Brain pericyte (primary cell): ENCODE measurements at regions not wholly inside any gene's neighbourhood (a gene's known extent, or its start where the extent isn't known, plus 50 kb on each side); places are given as distances from the start of the nearest gene placed in this dataset.
"Not testable (repeated sequence)": the region's sequence is repeated elsewhere in the genome, so short reads cannot be mapped to it uniquely, and the experiment has no call there.

Experiments
- DNase-seq: peaks from one replicate; pipeline ENCODE4 v3.0.0-alpha.2; 2012; ENCODE audit warnings: low read depth, low spot score

GRCh38 chr20:30660982-30661381, 596.5 kb upstream of the DEFB115 start:
- not testable (repeated sequence) for DNase-seq

GRCh38 chr20:30668418-30668817, 589.0 kb upstream of the DEFB115 start:
- not testable (repeated sequence) for DNase-seq

- DNase-seq = not testable (repeated sequence)
Measured at GRCh38 chr20:30669330-30670029, 588.0 kb upstream of the DEFB115 start.

- not testable (repeated sequence) for DNase-seq
Measured at GRCh38 chr20:30671120-30671519, 586.3 kb upstream of the DEFB115 start.

- not testable (repeated sequence) for DNase-seq
Measured at GRCh38 chr20:30675988-30676564, 581.4 kb upstream of the DEFB115 start.

- not testable (repeated sequence) for DNase-seq
Measured at GRCh38 chr20:30682236-30682635, 575.2 kb upstream of the DEFB115 start.

GRCh38 chr20:30712861-30713260, 544.6 kb upstream of the DEFB115 start:
- not testable (repeated sequence) for DNase-seq

GRCh38 chr20:30719415-30720199, 537.9 kb upstream of the DEFB115 start:
- not testable (repeated sequence) for DNase-seq

- not testable (repeated sequence) for DNase-seq
Measured at GRCh38 chr20:30723511-30723910, 534.0 kb upstream of the DEFB115 start.

- DNase-seq = not testable (repeated sequence)
Measured at GRCh38 chr20:30723934-30724687, 533.4 kb upstream of the DEFB115 start.

- not testable (repeated sequence) for DNase-seq
Measured at GRCh38 chr20:30724688-30725074, 532.8 kb upstream of the DEFB115 start.

- DNase-seq = not testable (repeated sequence)
Measured at GRCh38 chr20:30725188-30725587, 532.3 kb upstream of the DEFB115 start.

- not testable (repeated sequence) for DNase-seq
Measured at GRCh38 chr20:30728271-30728885, 529.1 kb upstream of the DEFB115 start.
